ENCODE measurements at regions not wholly inside any gene's neighbourhood (a gene's known extent, or its start where the extent isn't known, plus 50 kb on each side); places are given as distances from the start of the nearest gene placed in this dataset.

GRCh38 chr13:28597641-28598040, 61.3 kb upstream of the POMP start:
- intact Hi-C loops (cut with DNase I): no loop called here
- DNase-seq (ENCODE audit: low spot score in 2 of 2): no peak
- Histone ChIP-seq H3K27ac (no peak overlapping the region), H3K36me3 (no peaks in the 10 kb centered on the region), H3K4me1 (no peaks in the 10 kb centered on the region), H3K9me3 (no peaks in the 10 kb centered on the region), H3K27me3 (no peaks in the 10 kb centered on the region), H3K4me3 (no peak overlapping the region)
- TF ChIP-seq CTCF (IDR thresholded peaks at IDR 0.05): no peak

- H3K4me3 ChIP-seq: no peak overlapping the region
- intact Hi-C loops (cut with DNase I): no loop called here
- TF ChIP-seq CTCF (IDR thresholded peaks at IDR 0.05): no peak
- no peaks in the 10 kb centered on the region for H3K9me3 ChIP-seq
- no peaks in the 10 kb centered on the region for H3K27me3 ChIP-seq
- no peaks in the 10 kb centered on the region for H3K4me1 ChIP-seq
- no peak overlapping the region for H3K27ac ChIP-seq
- DNase-seq (ENCODE audit: low spot score in 2 of 2): no peak
- no peaks in the 10 kb centered on the region for H3K36me3 ChIP-seq
These were observed 68.5 kb upstream of the POMP start for GRCh38 chr13:28590461-28590860.

- Histone ChIP-seq H3K4me3 (no peak overlapping the region), H3K4me1 (no peaks in the 10 kb centered on the region), H3K27ac (no peak overlapping the region), H3K27me3 (no peaks in the 10 kb centered on the region), H3K36me3 (no peaks in the 10 kb centered on the region), H3K9me3 (no peaks in the 10 kb centered on the region)
- intact Hi-C loops (cut with DNase I): no loop called here
- no peak for TF ChIP-seq CTCF (IDR thresholded peaks at IDR 0.05)
- DNase-seq (ENCODE audit: low spot score in 2 of 2): no peak
These were observed 70.6 kb upstream of the POMP start for GRCh38 chr13:28588296-28588695.

GRCh38 chr13:28587174-28587540, 71.8 kb upstream of the POMP start:
- no peak for TF ChIP-seq CTCF (IDR thresholded peaks at IDR 0.05)

GRCh38 chr13:28586439-28587173, 72.3 kb upstream of the POMP start:
- Histone ChIP-seq H3K4me1 (no peaks in the 10 kb centered on the region), H3K36me3 (no peaks in the 10 kb centered on the region), H3K27me3 (no peaks in the 10 kb centered on the region), H3K9me3 (no peaks in the 10 kb centered on the region), H3K4me3 (no peak overlapping the region), H3K27ac (no peak overlapping the region)
- DNase-seq (ENCODE audit: low spot score in 2 of 2): no peak
- intact Hi-C loops (cut with DNase I): no loop called here
- no peak for TF ChIP-seq CTCF (IDR thresholded peaks at IDR 0.05)

More at GRCh38 chr13:28587174-28587540, 71.8 kb upstream of the POMP start:
- Histone ChIP-seq H3K4me3 (no peak overlapping the region), H3K27me3 (no peaks in the 10 kb centered on the region), H3K36me3 (no peaks in the 10 kb centered on the region), H3K4me1 (no peaks in the 10 kb centered on the region), H3K27ac (no peak overlapping the region), H3K9me3 (no peaks in the 10 kb centered on the region)
- DNase-seq (ENCODE audit: low spot score in 2 of 2): no peak
- intact Hi-C loops (cut with DNase I): no loop called here

- no peaks in the 10 kb centered on the region for H3K36me3 ChIP-seq
- no peak for TF ChIP-seq CTCF (IDR thresholded peaks at IDR 0.05)
- H3K27ac ChIP-seq: no peak overlapping the region
- H3K9me3 ChIP-seq: no peaks in the 10 kb centered on the region
- intact Hi-C loops (cut with DNase I): no loop called here
- no peak overlapping the region for H3K4me3 ChIP-seq
- H3K27me3 ChIP-seq: no peaks in the 10 kb centered on the region
- DNase-seq (ENCODE audit: low spot score in 2 of 2): no peak
- no peaks in the 10 kb centered on the region for H3K4me1 ChIP-seq
These were observed 73.4 kb upstream of the POMP start for GRCh38 chr13:28585561-28585960.
